ENCODE measurements at regions not wholly inside any gene's neighbourhood (a gene's known extent, or its start where the extent isn't known, plus 50 kb on each side); places are given as distances from the start of the nearest gene placed in this dataset.

DNA sequence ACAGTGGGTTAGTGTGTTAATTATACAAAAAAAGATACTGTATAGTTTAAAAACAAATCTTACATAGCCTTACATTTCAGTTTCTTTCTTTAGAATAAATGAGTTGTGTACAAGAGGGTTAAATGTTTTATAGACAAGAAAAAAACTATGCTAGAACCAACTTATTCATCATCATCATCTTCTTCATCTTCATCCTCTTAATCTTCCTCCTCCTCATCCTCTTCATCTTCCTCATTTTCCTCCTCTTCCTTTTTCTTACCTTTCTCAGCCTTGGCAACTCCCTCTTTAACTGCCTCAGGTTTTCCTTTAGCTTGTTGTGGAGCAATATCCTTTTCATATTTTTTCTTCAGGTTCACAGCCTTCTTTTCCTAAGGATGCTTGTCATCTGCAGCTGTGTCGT, 53.7 kb downstream of the RPS12 start:
- no peak for DNase-seq (ENCODE audit: low read depth)

DNA sequence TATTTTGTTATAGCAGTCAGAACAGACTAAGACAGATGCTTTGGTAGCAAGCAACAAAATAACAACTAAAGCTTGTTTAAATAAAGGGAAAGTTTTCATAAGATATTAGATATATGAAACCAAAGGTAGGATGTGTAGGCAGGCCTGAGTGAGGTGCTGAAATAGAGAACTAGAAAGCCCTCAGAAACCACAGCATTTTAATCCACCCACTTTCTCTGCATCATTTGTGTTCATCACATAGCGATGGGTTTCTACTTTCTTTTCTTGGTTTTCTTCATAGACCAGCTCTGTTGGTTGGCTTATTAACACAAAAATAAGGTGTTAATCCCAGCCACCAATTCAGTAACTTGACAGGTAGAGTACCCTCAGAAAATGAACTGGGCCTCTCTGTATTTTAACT, 58.6 kb downstream of the RPS12 start:
- DNase-seq (ENCODE audit: low read depth): no peak

DNA sequence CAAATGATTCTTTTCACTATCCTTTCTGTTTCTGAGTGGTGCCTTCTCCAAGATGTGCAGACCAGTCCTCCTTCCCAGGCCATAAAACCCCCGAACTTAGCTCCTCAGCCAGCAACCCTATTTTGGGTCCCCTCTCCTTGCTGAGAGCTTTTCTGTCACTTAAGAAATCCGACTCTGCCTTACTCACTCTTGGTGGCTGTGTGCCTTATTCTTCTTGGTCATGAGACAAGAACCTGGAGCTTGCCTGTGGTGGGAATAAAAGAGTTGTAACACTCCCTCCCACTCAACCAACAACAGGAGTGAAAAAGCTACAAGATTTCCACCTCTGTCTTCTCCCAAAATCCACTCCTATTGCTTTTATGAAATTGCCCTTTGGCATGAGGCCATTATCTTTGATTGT, 62.6 kb downstream of the RPS12 start:
- no peak for DNase-seq (ENCODE audit: low read depth)

DNA sequence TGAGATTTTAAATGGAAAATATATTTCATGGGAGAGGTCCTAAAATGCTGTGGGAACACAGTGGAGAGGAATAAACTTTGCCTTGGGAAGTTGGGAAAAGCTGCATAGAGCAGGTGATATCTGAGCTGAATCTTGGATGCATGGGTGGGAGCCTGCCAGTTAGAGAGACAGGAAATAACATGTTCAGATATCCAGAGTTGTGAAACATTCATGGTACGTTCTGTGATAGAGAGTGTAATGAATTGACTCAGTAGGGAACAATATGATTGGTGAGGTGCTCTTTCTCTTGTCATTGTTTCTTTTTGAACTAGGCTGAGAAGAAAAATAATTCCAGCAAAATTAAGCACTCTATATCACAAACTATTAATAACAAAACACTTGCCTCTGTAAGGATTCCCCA, 72.8 kb downstream of the RPS12 start:
- DNase-seq (ENCODE audit: low read depth): no peak

DNA sequence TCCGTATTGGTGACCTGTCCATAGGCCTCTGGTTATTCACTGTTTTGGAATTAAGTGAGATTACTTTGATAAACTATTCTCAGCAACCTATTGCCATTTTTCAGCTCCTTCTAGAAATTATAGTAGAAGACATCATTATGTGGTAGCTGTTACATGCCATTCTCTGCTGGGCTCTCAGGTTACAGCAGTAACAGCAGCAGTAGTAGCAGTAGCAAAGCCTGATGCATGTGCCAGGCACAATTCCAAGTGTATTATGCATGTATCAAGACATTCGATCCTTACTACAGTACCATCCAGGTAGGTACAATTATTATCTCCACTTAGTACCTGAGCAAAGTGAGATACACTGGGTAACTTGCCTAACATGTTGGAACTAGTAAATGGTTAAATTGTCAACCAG, 74.3 kb downstream of the RPS12 start:
- DNase-seq (ENCODE audit: low read depth): peak; percentile 24

DNA sequence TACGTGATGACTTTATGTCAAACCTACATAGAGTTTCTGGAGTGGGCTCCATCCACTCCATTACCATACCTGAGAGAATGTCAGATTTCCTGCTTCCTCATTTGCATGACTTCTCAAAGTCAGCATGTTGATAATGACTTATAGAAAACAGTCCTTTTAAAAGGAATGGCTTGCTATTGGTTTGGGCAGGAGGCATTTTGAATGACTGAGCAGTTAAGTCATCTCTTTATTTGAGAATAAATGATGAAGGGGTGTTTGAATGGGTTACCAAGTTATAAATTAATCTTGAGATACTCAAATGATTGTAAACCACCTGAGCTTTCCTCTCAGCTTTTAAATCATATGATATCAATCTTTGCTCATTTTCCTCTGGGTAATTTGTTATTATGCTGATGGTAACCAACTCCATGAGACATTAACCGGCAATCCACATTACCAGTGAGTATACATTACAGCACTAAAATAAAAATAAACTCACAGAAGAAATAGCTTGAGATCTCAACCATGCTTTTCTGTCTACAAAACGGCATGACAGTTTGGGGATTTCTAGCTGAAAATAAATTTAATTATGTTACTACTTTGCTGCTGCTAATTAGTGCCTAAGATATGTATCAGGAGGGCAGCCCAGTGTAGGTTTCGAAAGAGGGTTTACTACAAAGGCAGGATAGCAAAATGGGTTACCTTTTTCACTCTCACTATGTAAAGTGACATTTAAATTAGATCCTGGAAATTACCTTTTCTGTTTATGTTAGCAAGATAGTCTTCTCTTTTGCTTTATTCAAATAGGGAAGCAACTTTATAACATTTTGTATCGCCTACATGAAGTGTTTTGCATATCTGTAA, 78.8 kb downstream of the RPS12 start:
- DNase-seq (ENCODE audit: low read depth): no peak

DNA sequence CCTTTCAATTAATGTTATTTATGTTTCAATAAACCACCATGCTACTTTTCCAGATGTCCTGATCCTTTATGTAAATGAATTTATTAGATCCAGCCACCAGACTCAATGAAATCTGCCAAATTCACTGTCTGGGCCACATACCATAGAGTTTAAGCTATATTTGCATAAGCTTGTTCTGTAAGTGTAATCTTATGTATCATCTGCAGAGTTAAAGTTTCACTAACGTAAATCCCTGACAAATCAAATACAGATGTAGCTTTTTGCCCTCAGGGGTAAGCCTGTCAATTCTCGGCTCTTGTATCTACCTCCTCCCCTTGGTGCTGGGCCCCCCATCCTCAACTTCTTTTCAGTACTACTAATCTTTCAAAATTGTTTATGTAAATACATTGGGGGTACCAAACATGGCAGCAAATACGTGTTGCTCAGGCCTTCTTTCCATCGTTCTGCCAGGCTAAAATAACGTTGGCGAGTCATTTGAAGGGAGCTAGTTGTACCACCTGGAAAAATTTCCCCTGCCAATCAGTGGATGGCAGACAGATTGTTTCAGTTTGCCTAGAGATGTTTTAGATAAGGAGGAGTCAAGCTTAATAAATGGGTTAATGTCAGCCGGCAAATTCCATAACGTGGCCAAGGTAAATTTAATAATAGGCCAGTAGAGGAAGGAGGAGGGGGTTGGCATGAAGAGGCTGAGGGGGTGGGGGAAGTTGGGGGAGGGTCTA, 79.6 kb downstream of the RPS12 start:
- DNase-seq (ENCODE audit: low read depth): no peak

DNA sequence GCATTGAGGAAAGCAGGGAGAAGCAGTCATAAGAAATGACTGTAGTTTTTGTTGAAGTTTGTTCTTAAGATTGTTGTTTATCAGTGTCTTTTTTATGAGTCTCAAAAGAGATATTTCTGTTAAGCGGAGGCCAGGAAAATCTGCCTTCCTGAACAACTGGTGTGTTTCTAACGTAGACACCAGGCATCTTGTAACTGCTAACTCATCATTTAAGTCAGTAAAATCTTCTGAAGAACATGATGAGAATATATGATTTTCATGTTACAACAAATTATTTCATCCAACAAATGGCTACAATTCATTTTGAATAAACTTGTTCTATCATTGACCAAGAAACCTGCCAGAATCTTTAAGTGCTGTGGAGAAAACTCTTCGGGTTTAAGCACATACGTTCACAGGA, 84.0 kb downstream of the RPS12 start:
- no peak for DNase-seq (ENCODE audit: low read depth)

DNA sequence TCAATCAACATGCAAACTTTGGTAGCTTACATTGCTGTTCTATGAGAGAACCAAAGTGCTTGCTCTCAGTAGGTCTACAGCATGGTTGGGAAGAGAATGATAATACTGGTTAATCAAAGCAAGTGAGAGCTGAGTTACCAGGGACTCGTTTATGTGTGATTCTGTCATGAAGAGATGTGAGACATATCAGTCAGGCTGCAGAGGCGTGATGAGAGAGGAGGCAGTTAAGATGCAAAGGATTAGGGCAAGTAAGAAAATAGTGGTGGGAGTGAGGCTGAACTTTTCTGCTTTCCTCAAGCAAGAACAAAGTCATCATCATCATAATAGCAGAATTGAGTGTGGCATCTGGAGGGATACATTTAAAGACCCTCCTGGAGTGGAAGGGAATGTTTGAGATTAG, 86.5 kb downstream of the RPS12 start:
- no peak for DNase-seq (ENCODE audit: low read depth)

DNA sequence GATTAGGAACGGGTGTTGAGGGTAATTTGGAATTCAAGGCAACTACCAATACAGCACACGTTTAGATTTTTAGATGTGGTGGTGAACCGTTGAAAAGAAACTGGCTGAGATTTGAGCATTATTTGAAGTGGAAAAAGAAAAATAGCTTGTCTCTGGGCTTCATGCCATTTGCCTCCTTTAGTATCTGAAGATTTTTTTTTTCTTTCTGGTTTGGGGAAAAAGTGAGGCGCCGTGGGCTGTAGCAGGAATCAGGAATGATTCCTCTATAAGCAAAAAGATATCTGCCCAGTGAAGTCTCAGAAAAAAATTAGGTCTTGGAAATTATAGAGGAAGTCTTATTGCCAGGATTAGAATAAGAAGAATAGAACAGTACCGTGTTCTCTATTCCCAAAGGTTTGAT, 88.5 kb downstream of the RPS12 start:
- DNase-seq (ENCODE audit: low read depth): no peak

DNA sequence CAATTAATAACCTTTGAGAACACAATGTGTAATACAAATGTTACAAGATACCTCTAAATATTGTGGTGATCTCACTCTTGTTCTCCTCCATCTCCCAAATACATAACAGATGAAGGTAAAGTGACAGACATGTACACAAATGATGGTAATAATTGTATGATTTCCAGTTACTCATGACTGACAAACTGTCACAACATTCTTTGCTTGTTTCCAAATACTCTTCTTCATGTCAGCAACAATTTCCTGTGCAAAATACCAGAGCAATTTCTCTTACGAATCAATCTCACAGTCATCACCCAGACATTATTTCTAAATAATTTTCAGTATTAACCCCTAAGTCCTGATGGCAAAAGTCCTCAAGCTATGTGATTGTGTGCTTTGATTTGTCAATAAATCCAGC, 92.9 kb downstream of the RPS12 start:
- no peak for DNase-seq (ENCODE audit: low read depth)

DNA sequence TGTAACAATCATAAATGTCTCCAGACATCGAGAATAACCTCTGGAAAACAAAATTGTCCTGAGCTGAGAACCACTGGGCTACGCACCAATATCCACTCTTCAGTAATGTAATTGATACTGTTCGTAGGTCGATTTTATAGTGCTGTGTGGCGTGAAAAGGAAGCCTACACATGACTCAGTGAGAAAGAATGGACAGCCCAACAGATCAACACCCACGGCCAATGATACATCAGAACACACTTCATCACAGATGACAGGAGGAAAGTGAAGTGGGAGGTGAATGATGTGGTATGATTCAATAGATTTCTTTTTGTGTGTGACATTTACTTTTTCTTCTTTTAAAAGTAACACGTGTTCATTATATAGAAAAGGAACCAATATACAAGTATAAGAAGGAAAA, 93.5 kb downstream of the RPS12 start:
- DNase-seq (ENCODE audit: low read depth): peak; percentile 74

DNA sequence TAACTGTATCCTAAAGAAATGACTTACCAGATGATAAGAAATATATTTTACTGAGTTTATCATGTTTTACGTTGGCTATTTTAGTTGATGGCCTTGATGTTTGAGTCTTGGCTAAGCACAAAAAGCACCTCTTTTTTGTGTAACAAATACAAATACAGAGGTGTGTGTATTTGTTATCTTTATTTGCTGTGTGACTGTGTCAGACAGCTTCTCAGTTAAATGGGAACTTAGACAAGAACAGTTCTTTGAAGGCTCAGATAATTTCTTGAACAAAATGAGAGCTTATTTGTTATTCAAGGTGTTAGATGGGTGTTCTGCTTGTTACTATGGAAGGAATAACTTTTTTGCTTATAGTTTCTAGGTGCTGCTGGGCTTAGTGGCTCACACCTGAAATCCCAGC, 95.4 kb downstream of the RPS12 start:
- no peak for DNase-seq (ENCODE audit: low read depth)

DNA sequence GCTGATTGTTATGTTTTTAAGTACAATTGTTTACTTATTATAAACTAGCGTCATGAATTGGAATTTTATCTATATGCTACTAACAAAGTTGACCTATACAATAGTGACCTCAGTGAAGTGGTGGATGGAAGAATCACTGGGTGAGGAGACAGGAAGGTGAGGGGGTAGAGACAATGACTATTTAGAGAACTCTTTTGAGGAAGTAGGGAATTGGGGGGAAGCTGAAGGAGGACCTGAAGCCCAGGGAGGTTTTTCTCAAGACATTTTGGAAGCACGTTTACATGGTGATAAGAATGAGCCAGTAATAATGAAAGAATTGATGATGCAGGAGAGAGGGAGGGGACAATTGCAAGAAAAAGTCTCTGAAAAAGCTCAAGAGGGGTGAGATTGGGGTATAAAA, 96.4 kb downstream of the RPS12 start:
- no peak for DNase-seq (ENCODE audit: low read depth)

DNA sequence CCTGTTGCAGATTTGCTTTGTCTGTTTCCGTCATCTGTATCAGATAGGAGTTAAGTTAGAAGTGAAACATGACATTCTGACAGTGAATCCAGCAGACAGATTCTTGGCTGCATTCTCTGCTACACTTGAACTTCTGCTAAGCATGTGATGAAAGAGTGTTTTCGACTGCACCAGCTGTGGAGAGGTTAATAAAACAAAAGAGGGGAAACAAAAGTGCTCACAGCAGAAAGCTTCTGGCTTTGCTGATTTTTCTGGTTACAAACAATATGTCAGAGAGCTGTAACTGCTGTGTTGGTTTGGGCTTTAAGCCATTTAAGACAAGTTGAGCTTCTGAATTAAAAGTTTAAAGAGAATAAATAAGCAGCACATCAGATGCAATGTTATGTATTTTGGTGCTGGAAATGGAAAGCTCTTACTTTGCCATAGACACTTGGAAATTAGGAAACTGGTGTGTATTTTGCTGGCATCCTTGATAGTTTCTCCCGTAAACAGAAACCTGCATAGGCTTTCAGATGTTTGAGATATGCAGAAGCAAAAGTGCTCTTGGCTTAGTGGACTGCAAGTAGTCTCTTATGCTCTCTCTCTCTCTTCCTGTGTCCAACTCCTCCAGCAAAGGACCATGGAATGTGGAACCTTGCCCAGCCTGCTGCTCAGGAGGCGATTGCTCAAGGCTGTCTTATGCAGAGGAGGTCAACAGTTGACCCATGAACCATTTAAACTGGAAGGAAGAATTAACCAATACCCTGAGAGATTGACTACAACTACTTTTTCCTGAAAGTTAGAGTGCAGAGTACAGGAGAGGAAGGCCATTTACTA, 104.9 kb downstream of the RPS12 start:
- peak; percentile 92 for DNase-seq (ENCODE audit: low read depth)

DNA sequence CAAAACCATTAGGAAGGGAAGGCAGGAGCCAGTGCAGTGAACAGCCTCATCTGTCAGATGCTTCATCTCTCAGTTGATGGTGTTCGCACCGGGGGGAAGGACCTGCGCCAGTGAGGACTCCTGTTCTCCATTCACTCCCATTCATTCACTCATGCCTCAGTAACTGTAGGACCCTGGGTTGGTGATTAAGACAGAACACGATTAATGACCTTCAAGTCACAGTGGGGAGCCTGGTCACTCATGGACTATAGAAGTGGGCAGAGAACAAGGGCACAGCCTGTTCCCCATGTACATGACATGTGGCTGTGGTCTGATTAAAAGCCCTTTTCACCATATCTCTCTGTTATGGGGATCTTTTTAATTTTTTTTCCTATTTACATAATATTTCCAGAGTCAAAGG, 113.3 kb downstream of the RPS12 start:
- no peak for DNase-seq (ENCODE audit: low read depth)

DNA sequence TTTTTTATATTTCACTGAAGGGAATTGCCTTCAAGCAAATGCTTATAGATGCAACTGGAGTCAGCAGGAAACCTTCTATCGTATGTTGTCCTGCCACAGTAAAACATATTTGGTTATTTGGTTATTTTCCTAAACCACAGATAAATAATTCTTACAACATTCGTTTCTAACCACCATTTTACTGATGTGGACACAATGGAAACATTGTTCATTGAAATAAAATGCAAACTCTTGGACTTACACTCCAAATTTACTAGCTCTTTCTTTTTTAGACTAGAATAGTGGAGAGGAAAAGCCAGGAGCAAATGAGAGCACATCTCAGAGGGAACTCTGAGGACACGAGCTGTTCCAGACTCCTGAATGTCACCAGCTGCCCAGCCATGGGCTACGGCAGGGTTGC, 114.8 kb downstream of the RPS12 start:
- DNase-seq (ENCODE audit: low read depth): peak; percentile 21

DNA sequence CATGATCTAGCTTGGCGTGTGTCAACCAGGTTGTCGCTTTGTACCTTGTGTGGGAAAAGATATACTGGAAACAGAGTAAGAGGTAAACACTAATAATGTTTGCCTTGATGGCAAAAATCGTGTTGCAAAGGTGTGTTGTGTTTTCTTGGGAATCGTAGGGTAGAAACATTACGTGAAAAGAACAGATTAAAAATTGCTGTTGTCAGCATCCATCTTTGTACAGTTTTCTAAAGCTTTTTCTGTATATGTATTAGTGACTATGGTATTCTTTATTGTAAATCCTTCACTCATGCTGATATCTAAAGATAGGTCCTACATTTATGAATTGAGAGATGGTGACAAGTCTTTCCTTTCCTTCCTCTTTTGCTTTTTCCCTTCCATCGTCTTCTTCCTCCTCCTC, 116.9 kb downstream of the RPS12 start:
- DNase-seq (ENCODE audit: low read depth): no peak

DNA sequence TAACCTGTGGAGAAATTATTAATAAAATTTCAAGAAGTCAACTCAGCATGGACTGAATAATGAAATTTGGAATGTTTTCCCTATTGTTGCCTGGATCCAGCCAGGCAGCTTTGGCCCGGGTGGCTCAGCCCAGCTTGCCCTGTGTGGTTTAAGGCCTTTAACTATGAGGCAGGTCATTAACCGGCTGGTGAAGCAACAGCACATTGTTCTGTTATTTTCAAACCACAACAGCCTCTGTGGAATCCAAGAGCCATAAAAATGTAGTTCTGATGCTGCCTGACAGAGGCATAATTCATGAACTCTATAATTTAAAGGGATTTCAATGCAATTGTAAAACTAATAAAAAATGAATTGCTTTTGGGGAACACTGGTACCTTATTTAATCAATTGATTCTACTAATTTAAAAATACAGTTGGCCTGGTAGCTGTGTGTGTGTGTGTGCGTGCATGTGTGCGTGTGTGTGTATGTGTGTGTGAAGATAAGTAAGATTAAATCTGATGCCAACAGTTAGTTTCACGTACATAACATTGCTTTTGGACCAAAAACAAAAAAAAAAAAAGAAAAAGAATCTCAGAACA, 117.7 kb downstream of the RPS12 start:
- peak; percentile 85 for DNase-seq (ENCODE audit: low read depth)

DNA sequence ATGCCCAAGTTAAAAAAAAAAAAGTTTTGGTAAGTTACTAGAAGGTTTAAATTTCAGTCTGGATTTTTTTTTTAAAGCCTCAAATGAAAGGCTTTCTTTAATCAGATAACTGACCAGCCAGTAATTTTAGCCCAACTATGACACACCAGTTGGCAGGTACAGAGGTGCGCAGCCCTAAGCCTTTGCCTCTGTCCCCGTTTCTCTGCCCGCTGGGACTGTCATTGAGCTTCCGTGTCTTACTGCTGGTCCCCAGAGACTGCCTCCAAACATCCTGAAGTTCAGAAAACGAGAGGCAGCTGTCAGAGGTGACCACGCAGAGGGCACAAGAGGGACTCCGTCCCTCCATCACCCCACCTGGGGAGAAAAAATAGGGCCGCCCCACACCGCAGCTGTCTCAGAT, 118.2 kb downstream of the RPS12 start:
- DNase-seq (ENCODE audit: low read depth): peak; percentile 40

DNA sequence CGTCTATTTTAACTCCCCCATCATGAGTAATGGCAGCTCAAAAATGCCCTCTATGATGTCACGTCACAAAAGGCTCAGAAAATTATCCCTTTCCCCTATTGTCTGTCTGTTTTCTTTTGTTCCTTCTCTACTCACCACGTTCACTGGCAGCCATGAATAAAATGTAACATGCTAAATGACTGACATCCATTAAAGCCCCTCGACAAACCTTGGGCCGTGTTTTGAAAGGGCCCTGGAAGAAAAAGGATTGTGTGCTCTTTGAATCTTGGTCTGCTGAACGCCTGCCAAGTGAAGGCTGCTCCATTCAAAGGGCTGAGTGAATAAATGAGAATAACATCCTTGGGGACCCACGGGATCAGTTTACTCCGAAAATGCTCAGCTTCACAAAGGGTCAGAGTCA, 118.7 kb downstream of the RPS12 start:
- peak; percentile 13 for DNase-seq (ENCODE audit: low read depth)

DNA sequence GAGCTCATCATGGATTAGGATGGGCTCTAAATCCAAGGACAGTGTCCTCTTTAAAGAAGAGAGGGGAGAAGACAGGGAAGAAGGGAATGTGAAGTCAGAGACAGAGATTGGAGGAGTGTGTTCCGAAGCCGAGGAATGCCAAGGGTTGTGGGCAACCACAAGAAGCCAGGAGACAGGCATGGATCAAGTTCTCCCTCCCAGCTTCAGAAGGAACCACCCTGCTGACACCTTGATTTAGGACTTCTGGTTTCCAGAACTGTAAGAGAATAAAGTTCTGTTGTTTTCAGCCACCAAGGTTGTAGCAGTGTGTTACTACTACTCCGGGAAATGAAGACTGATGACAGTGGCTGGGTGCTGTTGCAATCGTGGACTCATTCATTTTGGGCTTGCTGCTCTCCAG, 120.1 kb downstream of the RPS12 start:
- peak; percentile 74 for DNase-seq (ENCODE audit: low read depth)
